CD4-positive, alpha-beta T cell treated with Interleukin-10 for 1 hour (primary cell): ENCODE measurements at regions not wholly inside any gene's neighbourhood (a gene's known extent, or its start where the extent isn't known, plus 50 kb on each side); places are given as distances from the start of the nearest gene placed in this dataset.

Experiments
- DNase-seq: peaks from one replicate; pipeline ENCODE4 v3.0.0-alpha.2; 2020

DNA sequence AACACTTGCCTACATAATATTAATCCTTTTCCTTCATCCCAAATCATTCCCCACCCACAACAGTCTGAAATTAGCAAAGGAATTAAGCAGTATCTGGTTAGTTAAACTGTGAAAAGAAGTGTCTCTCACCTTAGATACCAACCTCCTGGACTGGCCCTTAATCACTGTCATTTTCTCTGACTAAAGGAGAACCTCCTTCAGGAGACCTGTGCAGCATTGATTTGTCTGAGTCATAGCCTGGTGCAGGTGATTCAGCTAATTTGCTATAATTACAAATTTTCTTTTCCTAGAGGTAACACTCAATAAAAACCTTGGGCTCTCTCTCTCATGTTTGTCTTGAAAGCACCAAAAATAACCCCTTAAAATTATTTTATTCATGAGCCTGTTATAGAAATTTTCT is 279.8 kb upstream of the SEMA6D start:
- DNase-seq, result no peak

DNA sequence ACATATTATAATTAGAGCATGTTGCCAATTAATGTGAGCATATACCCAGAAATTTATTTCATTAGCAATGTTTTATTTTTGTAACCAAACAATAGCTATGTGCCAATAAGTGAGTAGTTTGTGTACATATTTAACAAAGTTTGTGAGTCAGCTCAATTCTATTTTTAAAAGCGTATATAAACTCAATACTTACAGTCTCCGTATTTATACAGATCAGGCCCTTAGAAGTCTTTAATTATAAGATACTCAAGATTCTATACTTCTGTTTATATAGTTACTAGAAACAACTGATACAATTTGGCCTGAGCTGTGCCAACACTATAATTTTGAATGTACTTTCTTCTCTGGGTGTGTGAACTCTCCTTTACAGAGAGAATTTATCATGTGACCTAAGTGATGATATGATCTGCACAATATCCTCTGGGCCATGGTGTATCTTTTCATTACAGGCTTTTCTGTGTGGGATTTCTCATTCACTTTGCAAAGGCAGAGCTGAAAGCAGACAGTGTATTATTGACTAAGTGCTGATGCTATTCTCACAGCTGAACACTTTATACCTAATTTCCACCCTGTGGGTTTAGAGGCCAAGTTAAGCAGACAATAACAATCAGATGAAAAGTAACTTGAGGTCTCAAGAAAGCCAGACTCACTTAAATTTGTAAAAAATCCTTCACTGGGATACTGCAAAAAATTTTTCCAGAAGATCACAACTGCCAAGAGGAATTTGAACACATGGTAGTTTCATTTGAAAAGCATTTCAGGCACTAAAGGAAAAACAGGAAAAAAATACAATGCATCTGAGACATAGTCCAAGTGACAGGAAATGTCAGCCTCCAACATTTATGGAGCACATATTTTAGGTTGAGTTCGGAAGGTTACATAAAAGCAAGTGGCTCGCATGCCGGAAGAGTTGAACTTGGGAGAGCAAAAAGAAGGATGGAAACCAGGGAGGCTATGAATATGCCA is 277.9 kb upstream of the SEMA6D start:
- no peak for DNase-seq

DNA sequence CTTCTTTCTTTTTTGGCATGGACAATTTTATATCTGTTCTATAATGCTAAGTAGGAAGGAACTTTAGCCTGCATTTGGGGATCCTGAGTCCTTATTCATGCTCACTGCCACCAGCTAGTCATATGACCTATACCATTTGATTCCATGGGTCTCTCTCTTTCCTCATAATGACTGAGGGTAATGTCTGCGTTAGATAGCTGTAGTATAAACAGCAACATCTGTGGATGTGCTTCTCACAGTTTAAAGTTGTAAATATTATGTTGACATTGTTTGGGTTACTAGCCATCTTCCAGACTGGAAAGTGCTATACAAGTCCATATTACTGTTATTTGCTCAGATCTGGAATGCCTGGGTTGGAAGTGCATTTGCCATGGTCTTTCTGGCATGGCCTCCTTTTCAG is 274.9 kb upstream of the SEMA6D start:
- no peak for DNase-seq

GRCh38 chr15:47443839-47444238 is 273.5 kb upstream of the SEMA6D start:
- no peak for DNase-seq

DNA sequence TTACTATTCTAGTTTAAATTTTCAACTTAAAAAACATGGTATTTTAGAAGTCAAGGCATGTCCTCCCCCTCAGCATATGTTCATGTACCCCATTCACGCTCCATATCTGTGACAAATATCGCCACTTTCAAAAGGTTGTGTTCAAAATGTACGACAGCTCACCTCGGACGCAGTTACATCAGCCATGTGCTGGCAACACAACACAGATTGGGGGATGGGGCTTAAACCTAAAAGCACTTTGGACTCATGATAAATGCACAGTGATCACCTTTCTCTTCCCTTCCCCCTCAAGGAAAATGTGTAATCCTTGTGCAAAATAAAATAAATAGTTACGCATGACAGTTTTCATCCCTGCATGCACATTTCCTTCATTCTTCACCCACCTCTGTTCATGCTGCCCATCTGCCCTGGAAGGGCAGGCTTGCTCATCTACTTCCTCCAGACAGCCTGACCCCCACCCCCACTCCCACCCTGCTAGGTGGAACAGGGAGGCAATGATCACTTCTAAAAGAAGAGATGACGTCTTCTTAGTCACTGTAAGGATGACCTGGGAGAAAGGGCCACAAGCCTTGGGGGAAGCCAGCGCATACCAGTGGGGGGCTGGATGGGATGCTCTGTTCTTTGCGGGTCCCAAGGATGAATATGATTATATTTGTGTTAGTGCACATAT is 271.4 kb upstream of the SEMA6D start:
- DNase-seq, result no peak

- no peak for DNase-seq
These were observed 256.3 kb upstream of the SEMA6D start for GRCh38 chr15:47460795-47461573.

DNA sequence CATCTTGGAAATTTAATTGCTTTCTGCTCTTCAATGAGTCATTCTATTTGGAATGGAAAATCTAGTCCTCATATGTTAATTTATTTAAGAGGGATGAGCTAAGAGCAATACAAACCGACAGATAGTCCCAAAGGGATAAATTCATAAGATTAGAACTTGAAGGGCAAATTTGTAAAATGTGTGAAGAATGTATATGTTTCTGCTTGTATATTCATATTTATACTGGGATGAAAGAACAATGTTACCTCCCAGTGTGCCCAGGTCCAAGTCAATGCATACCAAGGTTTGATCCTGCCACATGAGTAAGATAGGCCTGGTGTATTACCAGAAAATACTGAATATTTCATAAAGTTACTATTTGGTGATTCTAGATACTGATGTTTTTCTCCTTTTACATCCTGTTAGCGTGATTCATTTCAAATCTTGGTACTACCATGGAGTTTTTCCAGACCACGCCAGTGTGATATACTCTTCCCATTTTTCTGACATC is 255.6 kb upstream of the SEMA6D start:
- DNase-seq, result no peak

DNA sequence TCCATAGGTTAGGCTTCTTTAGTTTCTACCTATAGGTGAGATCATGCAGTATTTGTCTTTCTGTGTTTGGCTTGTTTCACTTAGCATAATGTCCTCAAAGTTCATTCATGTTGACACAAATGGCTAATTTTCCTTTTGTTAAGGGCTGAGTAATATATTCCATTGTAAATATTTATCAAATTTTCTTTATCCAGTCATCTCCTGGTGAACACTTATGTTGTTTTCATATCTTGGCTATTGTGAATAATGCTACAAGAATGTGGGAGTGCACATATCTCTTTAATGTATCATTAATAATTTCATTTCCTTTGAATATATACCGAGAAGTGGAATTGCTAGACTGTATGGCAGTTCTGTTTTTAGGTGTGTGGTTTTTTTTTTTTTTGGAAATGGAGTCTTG is 250.9 kb upstream of the SEMA6D start:
- no peak for DNase-seq

GRCh38 chr15:47470983-47471382 is 246.3 kb upstream of the SEMA6D start:
- no peak for DNase-seq

- no peak for DNase-seq
These were observed 244.1 kb upstream of the SEMA6D start for GRCh38 chr15:47473106-47473725.

DNA sequence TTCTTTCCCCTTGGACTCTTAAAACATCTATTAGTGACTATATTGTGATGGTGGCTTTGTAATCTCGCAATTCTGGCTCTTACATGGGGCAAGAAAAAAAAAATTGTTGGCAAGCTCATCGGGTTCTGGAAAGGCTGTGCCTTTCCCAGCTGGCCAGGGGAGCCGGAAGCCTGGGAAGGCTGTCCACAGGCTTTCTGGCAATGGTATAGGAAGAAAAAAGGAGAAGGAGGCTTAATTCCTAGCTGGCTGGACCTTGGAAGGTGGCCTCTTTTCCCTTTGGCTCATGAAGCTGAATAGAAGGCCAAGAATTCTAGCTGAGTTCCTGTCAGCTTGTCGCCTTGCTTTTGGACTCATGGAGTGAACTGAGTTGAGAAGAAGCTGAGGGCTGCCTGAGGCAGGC is 243.5 kb upstream of the SEMA6D start:
- no peak for DNase-seq

DNA sequence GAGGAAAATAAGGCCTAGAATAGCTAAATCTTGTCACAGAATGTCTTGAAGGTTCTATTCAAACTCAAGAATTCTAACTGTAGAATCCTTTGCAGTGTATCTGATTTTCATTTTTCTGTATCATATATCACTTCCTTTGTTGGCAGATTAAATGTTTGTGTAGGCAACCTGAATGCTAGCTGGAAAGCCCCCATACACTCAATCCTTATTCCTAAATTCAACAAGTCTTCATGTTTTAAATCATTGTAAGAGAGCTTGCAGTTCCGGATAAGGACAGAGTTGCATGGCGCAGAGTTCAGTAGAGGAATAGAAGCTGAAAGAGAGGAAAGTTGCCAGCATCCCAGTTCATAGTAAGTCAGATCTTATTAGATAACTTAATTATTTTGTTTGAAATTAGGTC is 242.0 kb upstream of the SEMA6D start:
- DNase-seq, result no peak

DNA sequence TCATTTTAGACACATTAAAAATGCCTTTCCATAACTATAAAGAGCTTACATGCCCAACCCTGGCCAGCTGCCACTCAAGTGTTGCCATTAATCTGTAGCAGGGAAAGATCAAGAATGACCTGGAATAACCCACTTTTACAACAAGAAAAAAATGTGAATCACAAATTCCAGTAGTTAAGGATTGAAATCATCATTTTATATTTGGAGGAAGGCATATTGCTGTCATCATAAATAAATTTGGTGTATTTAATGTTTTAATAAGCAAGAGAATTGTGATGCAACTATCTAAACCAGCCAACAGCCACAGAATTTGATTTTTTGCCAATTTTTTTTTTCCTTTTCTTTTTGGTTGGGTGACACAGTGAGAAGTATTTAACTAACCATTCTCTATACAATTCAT is 240.0 kb upstream of the SEMA6D start:
- DNase-seq, result no peak

DNA sequence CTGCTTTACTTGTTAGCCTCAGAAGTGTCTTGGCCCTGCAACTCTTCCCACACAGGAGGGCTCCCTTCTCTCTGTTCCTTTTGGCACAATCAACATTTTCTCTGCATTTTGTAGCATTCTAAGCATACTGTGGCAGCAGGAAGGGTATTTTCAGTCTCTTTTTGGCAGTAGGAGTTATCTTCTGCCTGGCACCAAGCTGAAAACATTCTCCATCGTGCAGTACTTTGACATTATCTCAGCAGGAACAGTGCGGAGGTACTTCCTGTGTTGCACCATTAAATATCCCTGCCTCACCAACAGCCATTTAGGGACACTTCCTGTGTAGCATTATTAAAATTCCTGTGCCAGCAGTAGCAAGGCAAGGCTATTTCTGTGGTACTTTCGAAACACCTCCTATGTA is 233.2 kb upstream of the SEMA6D start:
- no peak for DNase-seq

DNA sequence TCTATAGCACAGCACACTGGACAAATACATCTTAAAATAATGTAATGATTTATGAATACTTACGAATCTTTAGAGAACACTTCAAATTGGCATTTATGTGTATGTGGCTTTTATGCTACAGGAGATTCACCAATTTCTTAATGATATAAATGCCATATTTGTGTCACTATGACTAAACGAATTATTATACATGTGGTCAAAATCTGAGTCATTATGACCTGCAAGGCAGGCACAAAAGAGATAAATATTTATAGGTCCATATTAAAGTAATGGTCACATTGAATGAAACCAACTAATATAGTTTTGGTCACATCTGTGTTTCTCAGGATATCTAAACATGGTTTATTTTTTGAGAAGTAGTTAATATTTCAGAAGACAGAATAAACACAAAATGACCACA is 232.3 kb upstream of the SEMA6D start:
- no peak for DNase-seq

DNA sequence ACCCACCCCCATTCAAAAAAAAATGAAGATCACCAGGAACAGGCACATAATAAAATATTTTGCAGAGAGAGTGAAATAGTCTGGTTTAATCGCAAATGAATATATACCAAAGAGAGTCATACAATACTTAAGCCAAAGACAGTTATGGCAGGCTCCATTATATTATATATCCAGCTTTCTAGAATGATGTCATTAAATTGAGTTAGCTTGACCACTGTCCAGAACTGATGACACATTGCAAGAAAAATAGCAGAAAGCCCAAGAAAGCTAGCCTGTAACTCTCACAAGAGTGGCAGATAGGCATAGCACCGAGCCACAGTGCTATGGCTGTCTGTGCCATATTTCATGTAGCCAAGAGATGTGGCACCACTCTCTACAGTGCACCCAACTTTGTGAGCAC is 231.9 kb upstream of the SEMA6D start:
- DNase-seq, result no peak

DNA sequence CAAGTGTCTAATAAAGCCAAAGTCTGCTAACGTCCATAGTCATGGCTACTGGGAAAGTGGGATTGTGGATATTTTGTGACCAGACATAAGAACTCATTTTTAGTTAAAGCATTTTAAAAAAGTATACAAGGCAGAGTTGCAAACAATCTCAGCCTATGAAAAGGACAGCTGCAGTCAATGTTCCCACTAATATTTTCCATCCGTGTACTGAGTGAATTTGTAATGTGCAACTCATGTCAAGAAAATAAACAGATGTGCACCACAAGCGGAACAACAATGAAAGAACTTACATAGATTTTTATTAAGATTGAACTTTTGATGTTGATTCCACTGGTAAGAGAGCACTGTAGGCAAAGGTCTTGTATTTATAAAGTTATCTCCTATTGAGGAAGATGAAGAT is 231.3 kb upstream of the SEMA6D start:
- no peak for DNase-seq

- no peak for DNase-seq
These were observed 225.1 kb upstream of the SEMA6D start for GRCh38 chr15:47492195-47492594.

- DNase-seq, result no peak
These were observed 223.7 kb upstream of the SEMA6D start for GRCh38 chr15:47493357-47494247.

GRCh38 chr15:47496343-47497185 is 220.7 kb upstream of the SEMA6D start:
- no peak for DNase-seq

DNA sequence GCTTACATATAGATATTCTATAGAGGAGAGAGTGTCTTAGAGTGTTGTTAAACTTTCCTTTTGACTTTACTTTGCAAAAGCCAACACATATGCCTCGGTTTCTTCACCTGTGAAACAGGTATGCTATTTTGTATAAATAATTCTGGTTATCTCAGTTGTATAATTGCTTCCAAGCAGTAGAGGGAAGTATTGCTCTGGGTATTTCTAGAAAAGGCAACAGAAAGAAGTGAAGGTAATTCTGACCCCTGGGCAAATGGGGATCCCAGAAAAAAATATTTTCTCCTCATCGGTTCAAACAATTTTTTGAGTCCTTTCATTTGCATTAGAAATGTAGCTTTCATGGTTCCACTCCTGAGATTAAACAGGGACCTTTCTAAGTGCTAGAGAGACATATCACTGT is 216.5 kb upstream of the SEMA6D start:
- DNase-seq, result no peak
